ENCODE measurements at regions not wholly inside any gene's neighbourhood (a gene's known extent, or its start where the extent isn't known, plus 50 kb on each side); places are given as distances from the start of the nearest gene placed in this dataset.
"Not testable (repeated sequence)": the region's sequence is repeated elsewhere in the genome, so short reads cannot be mapped to it uniquely, and the experiment has no call there.

GRCh38 chr4:27075603-27076002 is 215.0 kb downstream of the STIM2 start:
- H3K9me3 ChIP-seq (ENCODE audit: low read depth); H3K9ac ChIP-seq; in situ Hi-C loops (cut with MboI); H3K4me2 ChIP-seq (ENCODE audit: unreplicated experiment); H3K4me1 ChIP-seq (ENCODE audit: insufficient read depth); H3K36me3 ChIP-seq (ENCODE audit: low read depth); H3K27me3 ChIP-seq (replicated peaks; ENCODE audit: insufficient read depth); H3K4me3 ChIP-seq; H2AFZ ChIP-seq; H3K79me2 ChIP-seq (ENCODE audit: insufficient read depth); H3K9me2 ChIP-seq (ENCODE audit: insufficient read depth); DNase-seq; H3K27ac ChIP-seq; H4K20me1 ChIP-seq (ENCODE audit: insufficient read depth); H3F3A ChIP-seq (ENCODE audit: insufficient read depth): not testable (repeated sequence)
- WGBS, 2 experiments (ENCODE audit: low coverage in 1 of 2, low lambda C conversion rate in 2 of 2, missing lambda C conversion rate in 2 of 2) = 39 to 56% methylated on average over 8 to 15 of the region's 15 CpGs

GRCh38 chr4:27078934-27079455 is 218.4 kb downstream of the STIM2 start:
- H3K9me2 ChIP-seq (ENCODE audit: insufficient read depth) = no peaks in the 10 kb centered on the region
- H2AFZ ChIP-seq = no peak overlapping the region
- H3K4me2 ChIP-seq (ENCODE audit: unreplicated experiment) = no peak overlapping the region
- TF ChIP-seq EZH2 (IDR thresholded peaks at IDR 0.05; ENCODE audit: insufficient read depth, poor library complexity, severe bottlenecking) (no peak), EZH2phosphoT487 (IDR thresholded peaks at IDR 0.05; ENCODE audit: insufficient read depth, low read depth) (no peak)
- no peaks in the 10 kb centered on the region for H3K9me3 ChIP-seq (ENCODE audit: low read depth)
- no peak overlapping the region for H3K27ac ChIP-seq
- no peak for DNase-seq
- 8 to 13% methylated on average over 4 of the region's 4 CpGs for WGBS, 2 experiments (ENCODE audit: low coverage in 1 of 2, low lambda C conversion rate in 2 of 2, missing lambda C conversion rate in 2 of 2)
- H3F3A ChIP-seq (ENCODE audit: insufficient read depth) = no peaks in the 10 kb centered on the region
- H3K4me1 ChIP-seq (ENCODE audit: insufficient read depth) = no peaks in the 10 kb centered on the region
- in situ Hi-C loops (cut with MboI) = no loop called here
- no peaks in the 10 kb centered on the region for H4K20me1 ChIP-seq (ENCODE audit: insufficient read depth)
- H3K4me3 ChIP-seq = no peak overlapping the region
- no peaks in the 10 kb centered on the region for H3K36me3 ChIP-seq (ENCODE audit: low read depth)
- H3K79me2 ChIP-seq (ENCODE audit: insufficient read depth) = no peaks in the 10 kb centered on the region
- H3K9ac ChIP-seq = no peak overlapping the region
- H3K27me3 ChIP-seq (replicated peaks; ENCODE audit: insufficient read depth) = peaks cover 8% of the 10 kb centered on the region; the same call in 1 of the 2 replicates

GRCh38 chr4:27081675-27082586 is 221.3 kb downstream of the STIM2 start:
- H2AFZ ChIP-seq = no peak overlapping the region
- peaks cover 6% of the 10 kb centered on the region; the same call in 1 of the 2 replicates for H3K4me1 ChIP-seq (ENCODE audit: insufficient read depth)
- H3K27ac ChIP-seq = no peak overlapping the region
- no peaks in the 10 kb centered on the region for H3K9me3 ChIP-seq (ENCODE audit: low read depth)
- H3K9me2 ChIP-seq (ENCODE audit: insufficient read depth) = no peaks in the 10 kb centered on the region
- 21 to 22% methylated on average over 6 of the region's 6 CpGs for WGBS, 2 experiments (ENCODE audit: low coverage in 1 of 2, low lambda C conversion rate in 2 of 2, missing lambda C conversion rate in 2 of 2)
- H3F3A ChIP-seq (ENCODE audit: insufficient read depth) = no peaks in the 10 kb centered on the region
- no peak overlapping the region for H3K4me2 ChIP-seq (ENCODE audit: unreplicated experiment)
- in situ Hi-C loops (cut with MboI) = no loop called here
- H3K9ac ChIP-seq = no peak overlapping the region
- no peaks in the 10 kb centered on the region for H4K20me1 ChIP-seq (ENCODE audit: insufficient read depth)
- H3K36me3 ChIP-seq (ENCODE audit: low read depth) = no peaks in the 10 kb centered on the region
- no peaks in the 10 kb centered on the region for H3K79me2 ChIP-seq (ENCODE audit: insufficient read depth)
- H3K4me3 ChIP-seq = no peak overlapping the region
- H3K27me3 ChIP-seq (replicated peaks; ENCODE audit: insufficient read depth) = peaks cover 36% of the 10 kb centered on the region
- TF ChIP-seq EZH2phosphoT487 (IDR thresholded peaks at IDR 0.05; ENCODE audit: insufficient read depth, low read depth) (no peak), EZH2 (IDR thresholded peaks at IDR 0.05; ENCODE audit: insufficient read depth, poor library complexity, severe bottlenecking) (no peak)
- no peak for DNase-seq

GRCh38 chr4:27082776-27083175 is 222.1 kb downstream of the STIM2 start:
- no peaks in the 10 kb centered on the region for H3K9me2 ChIP-seq (ENCODE audit: insufficient read depth)
- H2AFZ ChIP-seq = no peak overlapping the region
- no peak overlapping the region for H3K27ac ChIP-seq
- no peaks in the 10 kb centered on the region for H3K36me3 ChIP-seq (ENCODE audit: low read depth)
- peaks cover 6% of the 10 kb centered on the region; the same call in 1 of the 2 replicates for H3K4me1 ChIP-seq (ENCODE audit: insufficient read depth)
- H3K27me3 ChIP-seq (replicated peaks; ENCODE audit: insufficient read depth) = peaks cover 37% of the 10 kb centered on the region
- TF ChIP-seq EZH2phosphoT487 (IDR thresholded peaks at IDR 0.05; ENCODE audit: insufficient read depth, low read depth) (no peak), EZH2 (IDR thresholded peaks at IDR 0.05; ENCODE audit: insufficient read depth, poor library complexity, severe bottlenecking) (no peak)
- H3F3A ChIP-seq (ENCODE audit: insufficient read depth) = no peaks in the 10 kb centered on the region
- no peaks in the 10 kb centered on the region for H4K20me1 ChIP-seq (ENCODE audit: insufficient read depth)
- in situ Hi-C loops (cut with MboI) = no loop called here
- DNase-seq = no peak
- H3K79me2 ChIP-seq (ENCODE audit: insufficient read depth) = no peaks in the 10 kb centered on the region
- H3K4me2 ChIP-seq (ENCODE audit: unreplicated experiment) = no peak overlapping the region
- H3K9ac ChIP-seq = no peak overlapping the region
- WGBS, 2 experiments (ENCODE audit: low coverage in 1 of 2, low lambda C conversion rate in 2 of 2, missing lambda C conversion rate in 2 of 2) = 51 to 52% methylated on average over 4 of the region's 4 CpGs
- no peaks in the 10 kb centered on the region for H3K9me3 ChIP-seq (ENCODE audit: low read depth)
- no peak overlapping the region for H3K4me3 ChIP-seq
